CD14-positive monocyte (primary cell): ENCODE measurements at regions not wholly inside any gene's neighbourhood (a gene's known extent, or its start where the extent isn't known, plus 50 kb on each side); places are given as distances from the start of the nearest gene placed in this dataset.

Experiments used
- DNase-seq, 3 donors: peaks; one replicate each; pipeline ENCODE4 v3.0.0-alpha.2; 2011 to 2022
- H2AFZ ChIP-seq: 2 replicates; pipeline ENCODE4 v1.6.0; 2012; ENCODE audit warnings: mild to moderate bottlenecking, low read depth, low read length, inconsistent platforms; ENCODE audit not compliant: insufficient read depth, poor library complexity, severe bottlenecking
- H3K27ac ChIP-seq, 2 donors: 1 replicate in 1 of 2; 2 replicates in 1 of 2; pipeline ENCODE4 v1.5.1; 2012 to 2013; ENCODE audit warnings: low read length in 2 of 2, control low read depth in 1 of 2, inconsistent platforms in 1 of 2, low read depth in 1 of 2, mild to moderate bottlenecking in 1 of 2
- H3K27me3 ChIP-seq, 2 donors: one replicate each; pipeline versions ENCODE4 v1.6.0 to v1.6.1; 2011 to 2013; ENCODE audit warnings: low read length in 2 of 2; ENCODE audit not compliant: control insufficient read depth in 2 of 2, insufficient read depth in 2 of 2
- H3K36me3 ChIP-seq, 2 donors: replicated peaks in 1 of 2; 1 replicate in 1 of 2; 2 replicates in 1 of 2; pipeline versions ENCODE4 v1.5.1 to v1.6.1; 2012 to 2013; ENCODE audit warnings: low read length in 2 of 2, control low read depth in 1 of 2, inconsistent platforms in 1 of 2, mild to moderate bottlenecking in 1 of 2; ENCODE audit not compliant: insufficient read depth in 2 of 2, control insufficient read depth in 1 of 2
- H3K4me1 ChIP-seq, 2 donors: 1 replicate in 1 of 2; 2 replicates in 1 of 2; pipeline versions ENCODE4 v1.5.1 to v1.6.1; 2012 to 2013; ENCODE audit warnings: low read length in 2 of 2, control low read depth in 1 of 2, inconsistent platforms in 1 of 2, mild to moderate bottlenecking in 1 of 2, moderate library complexity in 1 of 2; ENCODE audit not compliant: insufficient read depth in 2 of 2, control insufficient read depth in 1 of 2
- H3K4me2 ChIP-seq: replicated peaks from 2 replicates; pipeline ENCODE3; 2012; ENCODE audit warnings: low read length, moderate library complexity, mild to moderate bottlenecking; ENCODE audit not compliant: poor library complexity, severe bottlenecking; ENCODE audit errors: extremely low read depth
- H3K4me3 ChIP-seq, 3 experiments: fragments of 200-600 bp in 1 of 3; sonication (generic) in 1 of 3; replicated peaks in 1 of 3; 1 replicate in 2 of 3; 2 replicates in 1 of 3; pipeline ENCODE4 v1.5.1; 2011 to 2013; ENCODE audit warnings: low read length in 3 of 3, mild to moderate bottlenecking in 3 of 3, control low read depth in 2 of 3, low read depth in 2 of 3, inconsistent platforms in 1 of 3, moderate library complexity in 1 of 3
- H3K79me2 ChIP-seq: 2 replicates; pipeline ENCODE4 v1.6.0; 2012; ENCODE audit warnings: mild to moderate bottlenecking, control low read depth, inconsistent platforms, low read length, moderate library complexity; ENCODE audit not compliant: insufficient read depth
- H3K9ac ChIP-seq: 2 replicates; pipeline ENCODE4 v1.6.0; 2017; ENCODE audit warnings: low read length, mild to moderate bottlenecking; ENCODE audit not compliant: insufficient read depth, poor library complexity, severe bottlenecking
- H3K9me3 ChIP-seq, 2 donors: replicated peaks in 1 of 2; 1 replicate in 1 of 2; 2 replicates in 1 of 2; pipeline versions ENCODE4 v1.5.1 to v1.6.1; 2012 to 2013; ENCODE audit warnings: low read length in 2 of 2, control low read depth in 1 of 2; ENCODE audit not compliant: control insufficient read depth in 1 of 2, insufficient read depth in 1 of 2
- H4K20me1 ChIP-seq: 2 replicates; pipeline ENCODE4 v1.6.0; 2012; ENCODE audit warnings: mild to moderate bottlenecking, low read length, control low read depth, moderate library complexity; ENCODE audit not compliant: insufficient read depth
- H3K27ac Mint-ChIP-seq, 7 donors: one replicate each; pipeline ENCODE4 v1.8.0; 2020; ENCODE audit warnings: mild to moderate bottlenecking in 7 of 7, mixed read lengths in 7 of 7, moderate library complexity in 6 of 7, inconsistent platforms in 2 of 7
- H3K27me3 Mint-ChIP-seq, 3 donors: one replicate each; pipeline ENCODE4 v1.8.0; 2021 to 2022; ENCODE audit warnings: low read depth in 3 of 3, mild to moderate bottlenecking in 3 of 3, mixed read lengths in 3 of 3, moderate library complexity in 3 of 3, inconsistent platforms in 1 of 3
- H3K36me3 Mint-ChIP-seq, 2 donors: one replicate each; pipeline ENCODE4 v1.8.0; 2020; ENCODE audit warnings: mixed read lengths in 2 of 2, inconsistent platforms in 1 of 2, mild to moderate bottlenecking in 1 of 2
- H3K4me1 Mint-ChIP-seq: one replicate; pipeline ENCODE4 v1.8.0; 2020; ENCODE audit warnings: mild to moderate bottlenecking, mixed read lengths
- H3K4me3 Mint-ChIP-seq, 2 donors: one replicate each; pipeline ENCODE4 v1.8.0; 2020; ENCODE audit warnings: mild to moderate bottlenecking in 2 of 2, mixed read lengths in 2 of 2, moderate library complexity in 1 of 2
- H3K9me3 Mint-ChIP-seq, 7 donors: one replicate each; pipeline ENCODE4 v1.8.0; 2020 to 2022; ENCODE audit warnings: mixed read lengths in 7 of 7, mild to moderate bottlenecking in 6 of 7, moderate library complexity in 6 of 7, inconsistent platforms in 2 of 7
- WGBS: methylation state at CpG from one replicate; pipeline ENCODE4 v1.1.5; 2013; ENCODE audit warnings: missing lambda C conversion rate; ENCODE audit not compliant: insufficient coverage; 5-methylcytosine and 5-hydroxymethylcytosine counted together
- intact Hi-C, 2 donors: fragments of 100-400 bp; cut with micrococcal nuclease; formaldehyde crosslinking; loops; one replicate each; pipeline versions ENCODE4 v1.15.0 to v1.15.1; 2023
- TF ChIP-seq, protein P1 (sequence below): fragments of 200-600 bp; IDR thresholded peaks from one replicate; pipeline ENCODE4 v1.8.0; 2022; ENCODE audit warnings: antibody characterized with exemption, mild to moderate bottlenecking

DNA sequence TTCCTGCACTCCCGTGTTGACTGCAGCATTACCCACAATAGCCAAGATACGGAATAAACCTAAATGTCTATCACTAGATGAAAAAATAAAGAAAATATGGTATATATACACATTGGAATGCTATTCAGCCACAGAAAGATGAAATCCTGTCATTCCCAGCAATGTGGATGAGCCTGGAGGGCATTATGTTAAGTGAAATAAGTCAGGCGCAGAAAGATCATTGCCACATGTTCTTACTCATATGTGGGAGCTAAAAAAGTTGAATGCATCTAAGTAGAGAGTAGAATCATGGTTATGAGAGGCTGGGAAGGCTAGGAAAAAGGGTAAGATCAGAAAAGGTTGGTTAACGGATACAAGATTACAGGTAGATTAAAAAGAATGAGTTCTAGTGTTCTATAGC lies 219.1 kb upstream of the MKI67 start:
- Mint-ChIP-seq H3K36me3 (no peaks in the 10 kb centered on the region), H3K4me1 (no peaks in the 10 kb centered on the region), H3K27me3 (peaks cover 2 to 4% (median 4%) of the 10 kb centered on the region in 3 donors), H3K9me3 (peaks cover 0 to 2% (median 0%) of the 10 kb centered on the region in 7 donors), H3K4me3 (peak overlapping the region in 1 of 2 donors; percentile 3), H3K27ac (no peak overlapping the region)
- intact Hi-C loops: no loop called here
- Histone ChIP-seq H3K9me3 (no peaks in the 10 kb centered on the region), H3K4me2 (no peak overlapping the region), H3K4me1 (no peaks in the 10 kb centered on the region), H3K27me3 (no peaks in the 10 kb centered on the region), H3K36me3 (no peaks in the 10 kb centered on the region), H3K4me3 (no peak overlapping the region), H2AFZ (no peak overlapping the region), H3K27ac (no peak overlapping the region), H3K9ac (no peak overlapping the region), H3K79me2 (no peaks in the 10 kb centered on the region), H4K20me1 (no peaks in the 10 kb centered on the region)
- TF ChIP-seq, protein P1, sequence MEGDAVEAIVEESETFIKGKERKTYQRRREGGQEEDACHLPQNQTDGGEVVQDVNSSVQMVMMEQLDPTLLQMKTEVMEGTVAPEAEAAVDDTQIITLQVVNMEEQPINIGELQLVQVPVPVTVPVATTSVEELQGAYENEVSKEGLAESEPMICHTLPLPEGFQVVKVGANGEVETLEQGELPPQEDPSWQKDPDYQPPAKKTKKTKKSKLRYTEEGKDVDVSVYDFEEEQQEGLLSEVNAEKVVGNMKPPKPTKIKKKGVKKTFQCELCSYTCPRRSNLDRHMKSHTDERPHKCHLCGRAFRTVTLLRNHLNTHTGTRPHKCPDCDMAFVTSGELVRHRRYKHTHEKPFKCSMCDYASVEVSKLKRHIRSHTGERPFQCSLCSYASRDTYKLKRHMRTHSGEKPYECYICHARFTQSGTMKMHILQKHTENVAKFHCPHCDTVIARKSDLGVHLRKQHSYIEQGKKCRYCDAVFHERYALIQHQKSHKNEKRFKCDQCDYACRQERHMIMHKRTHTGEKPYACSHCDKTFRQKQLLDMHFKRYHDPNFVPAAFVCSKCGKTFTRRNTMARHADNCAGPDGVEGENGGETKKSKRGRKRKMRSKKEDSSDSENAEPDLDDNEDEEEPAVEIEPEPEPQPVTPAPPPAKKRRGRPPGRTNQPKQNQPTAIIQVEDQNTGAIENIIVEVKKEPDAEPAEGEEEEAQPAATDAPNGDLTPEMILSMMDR: no peak
- DNase-seq: no peak
- WGBS: 86% methylated on average over 2 of the region's 4 CpGs

DNA sequence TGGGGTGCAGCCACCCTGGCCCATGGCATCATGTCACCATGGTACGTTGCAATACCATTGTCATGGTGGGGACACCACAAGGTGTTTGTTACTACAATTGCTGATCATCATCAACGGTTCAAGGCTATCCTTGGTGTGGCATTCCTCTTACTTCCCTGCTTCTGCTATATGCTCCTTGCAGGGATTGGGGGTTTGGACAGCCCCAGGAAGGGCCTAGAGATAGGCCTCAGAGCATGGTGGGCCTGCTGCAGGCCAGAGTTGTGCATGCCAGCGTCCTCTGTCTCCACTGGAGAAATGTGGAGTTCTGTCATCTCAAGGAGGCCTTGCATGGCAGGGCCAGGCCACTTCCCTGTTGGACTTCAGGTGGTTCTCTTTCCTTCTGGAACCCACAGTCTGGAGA lies 234.6 kb upstream of the MKI67 start:
- Histone ChIP-seq H3K9ac (no peak overlapping the region), H3K4me3 (no peak overlapping the region), H3K9me3 (no peaks in the 10 kb centered on the region), H3K36me3 (no peaks in the 10 kb centered on the region), H4K20me1 (no peaks in the 10 kb centered on the region), H2AFZ (no peak overlapping the region), H3K4me2 (no peak overlapping the region), H3K79me2 (no peaks in the 10 kb centered on the region), H3K27ac (no peak overlapping the region), H3K27me3 (no peaks in the 10 kb centered on the region), H3K4me1 (no peaks in the 10 kb centered on the region)
- TF ChIP-seq, protein P1: no peak
- H3K27me3 Mint-ChIP-seq: peaks cover 0 to 4% (median 1%) of the 10 kb centered on the region in 3 donors
- H3K36me3 Mint-ChIP-seq: no peaks in the 10 kb centered on the region
- DNase-seq: no peak
- no peak overlapping the region for H3K27ac Mint-ChIP-seq
- WGBS: 95% methylated on average over 2 of the region's 3 CpGs
- H3K4me3 Mint-ChIP-seq: no peak overlapping the region
- intact Hi-C loops: no loop called here
- H3K9me3 Mint-ChIP-seq: peaks cover 0 to 10% (median 5%) of the 10 kb centered on the region in 7 donors
- H3K4me1 Mint-ChIP-seq: no peaks in the 10 kb centered on the region
